GM19395 (cell line): ENCODE measurements at regions not wholly inside any gene's neighbourhood (a gene's known extent, or its start where the extent isn't known, plus 50 kb on each side); places are given as distances from the start of the nearest gene placed in this dataset.
"Not testable (repeated sequence)": the region's sequence is repeated elsewhere in the genome, so short reads cannot be mapped to it uniquely, and the experiment has no call there.

Experiments used
- ATAC-seq: cut with Tn5 transposase; IDR thresholded peaks from one replicate; pipeline ENCODE4 v1.9.1; 2021; ENCODE audit warnings: mild to moderate bottlenecking, moderate library complexity; ENCODE audit not compliant: unreplicated experiment

- ATAC-seq = no peak
These were observed 257.2 kb downstream of the NPHP4 start for GRCh38 chr1:5734996-5735395.

- no peak for ATAC-seq
These were observed 257.8 kb downstream of the NPHP4 start for GRCh38 chr1:5734414-5734813.

- ATAC-seq = no peak
These were observed 258.6 kb downstream of the NPHP4 start for GRCh38 chr1:5733596-5733995.

GRCh38 chr1:5731110-5731423 is 261.2 kb downstream of the NPHP4 start:
- ATAC-seq = no peak

- ATAC-seq = no peak
These were observed 261.7 kb downstream of the NPHP4 start for GRCh38 chr1:5730272-5731109.

- ATAC-seq = no peak
These were observed 262.5 kb downstream of the NPHP4 start for GRCh38 chr1:5729636-5730145.

- no peak for ATAC-seq
These were observed 263.4 kb downstream of the NPHP4 start for GRCh38 chr1:5728663-5729355.

GRCh38 chr1:5727871-5728643 is 264.2 kb downstream of the NPHP4 start:
- no peak for ATAC-seq

- no peak for ATAC-seq
These were observed 265.0 kb downstream of the NPHP4 start for GRCh38 chr1:5727191-5727590.

GRCh38 chr1:5726586-5727184 is 265.5 kb downstream of the NPHP4 start:
- ATAC-seq = not testable (repeated sequence)

- ATAC-seq = no peak
These were observed 266.2 kb downstream of the NPHP4 start for GRCh38 chr1:5725855-5726585.

- ATAC-seq = no peak
These were observed 266.8 kb downstream of the NPHP4 start for GRCh38 chr1:5725406-5725805.

- no peak for ATAC-seq
These were observed 267.4 kb downstream of the NPHP4 start for GRCh38 chr1:5724847-5725246.

- no peak for ATAC-seq
These were observed 269.5 kb downstream of the NPHP4 start for GRCh38 chr1:5722635-5723164.

GRCh38 chr1:5721634-5722215 is 270.5 kb downstream of the NPHP4 start:
- no peak for ATAC-seq

- no peak for ATAC-seq
These were observed 271.3 kb downstream of the NPHP4 start for GRCh38 chr1:5720936-5721335.

- ATAC-seq = no peak
These were observed 271.7 kb downstream of the NPHP4 start for GRCh38 chr1:5720484-5720883.

- ATAC-seq = no peak
These were observed 272.2 kb downstream of the NPHP4 start for GRCh38 chr1:5720045-5720444.

GRCh38 chr1:5718831-5719632 is 273.2 kb downstream of the NPHP4 start:
- ATAC-seq = no peak
